Activated CD8-positive, alpha-beta memory T cell treated with anti-CD3 and anti-CD28 coated beads, Interleukin-2, amount 50 U/mL, for 4 hours (primary cell): ENCODE measurements at regions not wholly inside any gene's neighbourhood (a gene's known extent, or its start where the extent isn't known, plus 50 kb on each side); places are given as distances from the start of the nearest gene placed in this dataset.

Experiments used
- DNase-seq: peaks from one replicate; pipeline ENCODE4 v3.0.0-alpha.2; 2020

DNA sequence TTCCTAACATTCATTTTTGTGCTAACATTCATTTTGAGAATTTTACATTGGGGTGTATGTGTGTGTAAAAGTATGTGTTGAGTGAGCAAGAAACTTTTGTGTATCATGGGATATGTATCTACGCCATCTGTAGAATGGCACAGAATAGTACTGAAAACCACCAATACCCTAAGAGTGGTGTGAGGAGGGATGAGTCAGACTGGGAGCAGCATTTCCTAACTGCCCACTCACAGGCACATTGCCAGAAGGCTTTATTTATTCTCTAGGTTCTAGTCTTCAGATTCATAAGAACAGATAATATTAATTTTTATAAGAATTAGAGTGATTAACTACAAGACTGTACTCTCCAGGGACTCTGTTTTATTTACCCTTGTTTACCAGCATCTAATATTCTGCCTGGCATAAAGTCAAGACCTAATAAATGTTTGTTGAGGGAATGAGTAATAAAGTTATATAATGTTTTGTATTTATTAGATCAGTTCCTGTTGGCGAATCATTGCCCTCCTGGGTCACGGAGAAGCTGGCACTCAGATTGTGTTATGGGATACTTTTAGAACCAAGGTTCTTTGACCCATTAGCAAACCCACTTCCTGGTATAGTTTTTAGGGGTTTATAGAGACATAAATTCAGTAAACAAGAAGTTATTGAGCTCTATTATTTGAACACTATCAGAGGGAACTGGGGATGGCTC is 159.1 kb upstream of the PPP2R2B start:
- DNase-seq: no peak

DNA sequence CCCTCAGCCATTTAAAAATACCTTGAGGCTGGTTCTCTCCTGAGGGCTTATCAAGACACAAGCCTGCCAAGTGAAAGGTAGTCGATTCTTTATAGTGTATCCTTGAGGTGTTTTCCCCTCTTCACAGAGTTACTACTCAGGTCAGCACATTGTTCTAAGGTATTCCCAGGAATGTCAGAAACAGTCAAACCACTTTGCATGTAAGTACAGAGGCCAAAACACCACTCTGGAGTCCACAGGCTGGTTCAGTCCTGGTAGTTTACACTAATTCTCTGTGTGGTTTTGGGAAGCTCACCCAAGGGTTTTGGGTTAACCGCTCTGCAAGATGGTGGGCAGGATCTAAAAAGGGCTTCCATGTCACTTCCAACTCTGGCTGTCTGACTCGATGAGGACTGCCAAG is 162.3 kb upstream of the PPP2R2B start:
- DNase-seq: no peak

- no peak for DNase-seq
Measured at GRCh38 chr5:147044572-147045273, 166.2 kb upstream of the PPP2R2B start.

DNA sequence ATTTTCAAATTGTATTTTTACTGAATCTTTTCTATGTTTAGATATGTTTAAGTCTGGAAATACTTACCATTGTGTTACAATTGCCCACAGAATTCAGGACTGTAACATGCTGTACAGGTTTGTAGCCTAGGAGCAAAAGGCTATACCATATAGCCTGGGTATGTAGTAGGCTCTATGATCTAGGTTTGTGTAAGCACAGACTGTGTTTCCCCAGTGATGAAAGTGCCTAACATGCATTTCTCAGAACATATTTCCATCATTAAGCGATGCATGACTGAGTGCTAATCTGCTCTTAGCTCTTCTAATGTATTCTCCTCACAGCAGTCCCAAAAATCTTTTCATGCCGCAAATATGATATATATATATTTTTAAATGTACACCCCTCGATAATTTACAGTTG is 166.7 kb upstream of the PPP2R2B start:
- no peak for DNase-seq

DNA sequence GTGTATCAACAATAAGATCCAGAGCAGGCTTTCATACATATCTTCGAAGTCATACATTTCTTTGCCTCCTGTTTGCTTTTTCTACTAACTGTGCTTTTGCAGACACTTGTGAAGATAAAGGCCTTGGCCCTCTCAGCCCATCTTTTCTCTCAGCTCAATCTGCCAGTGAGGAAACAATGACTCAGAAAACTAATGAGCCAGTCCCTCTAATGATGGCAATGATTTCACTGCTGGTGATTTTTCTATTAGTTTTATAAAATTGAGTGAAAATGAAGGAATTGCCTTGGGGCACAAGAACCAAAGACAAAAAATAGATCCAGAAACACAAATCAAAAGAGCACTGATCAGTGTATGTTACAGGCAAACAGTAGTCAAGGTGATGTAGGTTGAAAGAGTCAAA is 167.7 kb upstream of the PPP2R2B start:
- no peak for DNase-seq

DNA sequence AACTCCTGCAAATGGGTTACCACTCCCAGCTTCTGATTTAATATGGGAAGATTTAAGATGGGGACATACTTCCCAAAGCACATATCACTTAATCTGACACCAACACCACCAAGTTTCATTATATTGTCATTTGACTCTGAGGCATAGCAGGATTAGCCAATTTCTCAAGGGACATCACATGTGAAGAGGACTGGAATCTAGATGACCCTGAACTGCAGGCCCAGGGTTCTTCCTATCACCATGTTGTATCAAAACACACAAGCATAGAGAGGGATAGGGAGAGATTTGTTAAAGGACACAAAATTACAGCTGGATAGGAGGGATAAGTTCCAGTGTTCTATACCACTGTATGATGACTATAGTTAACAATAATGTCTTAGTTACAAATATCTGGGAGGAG is 168.3 kb upstream of the PPP2R2B start:
- no peak for DNase-seq

DNA sequence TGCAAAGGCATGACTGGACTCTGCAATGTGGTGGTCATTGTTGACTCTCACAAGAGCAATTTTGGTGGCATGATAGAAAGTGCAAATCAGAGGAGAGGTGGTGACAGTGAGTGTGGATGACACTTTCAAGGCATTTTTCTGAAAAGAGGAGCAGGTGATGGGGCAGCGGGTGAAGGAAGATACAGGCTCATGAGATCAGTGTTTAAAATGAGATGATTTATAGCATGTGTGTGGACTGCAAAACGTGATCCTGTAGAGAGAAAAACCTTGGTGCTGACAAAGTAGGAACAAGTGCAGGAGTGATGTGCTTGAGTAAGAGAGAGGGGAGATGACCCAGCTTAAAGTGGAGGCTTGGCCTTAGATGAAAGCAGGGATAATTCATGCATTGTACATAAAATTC is 171.2 kb upstream of the PPP2R2B start:
- no peak for DNase-seq

DNA sequence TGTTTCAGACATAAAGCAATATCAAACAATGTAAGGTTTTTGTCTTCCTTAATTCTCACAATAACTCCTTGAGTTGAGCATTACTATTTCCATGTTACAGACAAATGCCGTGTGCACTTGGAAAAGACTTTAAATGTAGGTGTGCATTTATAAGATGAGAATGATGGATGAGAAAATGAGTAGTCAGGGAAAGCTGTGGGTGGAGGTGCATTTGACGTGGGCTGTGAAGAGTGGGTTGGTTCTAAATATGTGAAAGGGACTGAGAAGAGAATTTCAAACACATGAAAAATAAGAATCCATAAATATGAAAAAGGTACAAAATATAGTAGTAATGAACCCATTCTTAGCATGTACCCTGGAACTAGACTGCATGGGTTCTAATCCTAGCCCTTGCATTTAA is 171.6 kb upstream of the PPP2R2B start:
- DNase-seq: no peak

DNA sequence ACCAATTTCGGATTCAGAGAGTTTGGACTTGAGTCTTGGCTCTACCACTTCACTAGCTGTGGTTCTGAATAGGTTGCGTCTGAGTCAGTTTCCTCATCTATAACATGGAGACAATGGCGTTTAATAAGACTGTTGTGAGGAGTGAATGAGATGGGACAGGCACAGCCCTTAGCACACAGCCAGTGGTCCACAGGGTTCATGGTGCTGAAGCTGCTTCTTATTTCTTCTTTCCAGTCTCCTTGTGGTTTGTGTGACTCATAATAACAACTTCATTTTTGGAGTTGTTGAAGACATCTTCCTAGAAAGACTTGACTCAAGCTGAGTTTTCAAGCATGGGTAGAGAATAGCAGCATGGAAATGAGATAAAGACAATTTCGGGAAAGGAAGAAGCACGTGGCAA is 172.6 kb upstream of the PPP2R2B start:
- DNase-seq: no peak

DNA sequence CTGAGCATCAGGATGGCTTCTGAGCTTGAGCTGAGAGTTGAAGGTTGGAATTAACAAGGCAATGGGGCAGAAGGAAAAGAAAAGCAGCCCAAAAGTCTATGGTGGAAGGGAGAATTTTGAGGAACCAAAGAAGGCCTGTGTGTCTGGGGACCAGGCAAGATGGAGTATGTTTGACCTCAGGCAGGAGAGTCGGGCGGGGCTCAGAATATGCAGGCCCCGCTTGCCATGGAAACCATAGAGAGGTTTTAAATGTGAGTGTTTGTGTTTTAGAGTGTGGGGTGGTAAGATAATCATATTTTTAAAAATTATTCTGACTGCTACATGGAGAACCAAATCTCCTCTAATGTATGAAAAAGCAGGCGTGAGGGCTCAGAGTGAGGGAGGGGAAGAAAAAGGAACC is 174.0 kb upstream of the PPP2R2B start:
- DNase-seq: no peak

DNA sequence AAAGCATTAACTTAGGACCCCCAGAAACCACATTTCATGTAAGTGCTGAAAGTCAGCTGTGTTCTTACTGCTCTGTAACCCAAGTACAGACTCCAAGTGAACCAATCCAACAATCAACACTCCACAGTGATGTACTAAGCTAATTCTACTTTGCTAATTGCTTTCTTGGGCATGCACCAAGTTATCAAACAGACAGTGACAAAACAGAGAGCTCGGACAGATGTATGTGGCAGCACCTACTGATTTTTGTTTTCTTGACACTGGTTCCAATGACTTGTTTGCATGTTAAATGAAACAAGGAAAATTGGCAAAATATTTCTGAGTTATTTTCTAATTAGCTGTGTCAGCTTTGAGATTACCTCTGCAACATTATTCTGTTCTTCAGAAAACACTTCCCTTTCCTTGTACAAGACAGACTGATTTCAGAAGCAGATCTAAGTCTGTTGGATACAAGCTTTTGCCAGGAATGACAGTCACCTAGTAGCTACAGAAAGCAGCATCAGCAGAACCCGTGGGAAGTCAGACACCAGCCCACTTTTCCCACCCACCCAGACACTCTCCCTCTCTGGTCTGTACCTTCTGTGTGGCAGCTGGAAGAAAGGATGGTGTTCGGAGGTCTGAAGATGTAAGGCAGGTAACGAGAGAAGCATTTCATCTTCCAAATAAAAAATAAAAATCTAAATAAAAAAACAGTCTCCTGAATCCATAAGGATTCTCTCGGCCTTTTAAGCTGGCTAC is 176.7 kb upstream of the PPP2R2B start:
- no peak for DNase-seq

DNA sequence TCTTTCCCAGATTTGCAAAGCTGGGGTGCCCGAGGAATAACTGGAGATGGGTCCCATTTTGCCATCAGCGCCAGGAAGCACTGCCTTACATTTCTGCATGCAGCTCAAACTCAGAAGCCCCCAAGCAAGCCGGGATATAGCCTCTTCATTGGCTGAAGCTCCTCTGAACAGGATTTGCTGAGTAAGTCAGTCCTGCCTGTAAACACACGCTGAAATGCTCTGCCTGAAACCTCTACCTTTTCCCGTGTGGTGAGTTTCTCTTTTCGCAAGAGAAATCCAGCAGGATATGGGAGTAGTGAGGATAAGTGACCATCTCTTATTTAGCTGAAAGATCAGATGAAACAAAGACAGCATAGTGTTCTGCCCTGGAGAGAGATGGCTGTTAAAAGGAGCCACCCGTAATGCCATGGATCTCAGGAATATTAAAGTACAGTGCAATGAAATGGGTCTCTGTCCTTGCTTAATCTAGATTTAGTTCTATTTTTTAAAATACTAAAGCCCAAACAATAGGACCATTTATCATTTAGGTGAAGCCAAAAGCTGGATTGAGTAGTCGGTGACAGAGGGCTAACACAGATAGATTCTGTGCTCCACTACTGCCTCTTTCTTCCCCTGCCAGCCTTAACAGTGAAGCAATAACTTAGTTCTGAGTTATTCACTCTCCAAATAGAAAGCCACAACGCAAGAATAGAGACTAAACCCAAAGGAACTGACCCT is 177.5 kb upstream of the PPP2R2B start:
- no peak for DNase-seq

DNA sequence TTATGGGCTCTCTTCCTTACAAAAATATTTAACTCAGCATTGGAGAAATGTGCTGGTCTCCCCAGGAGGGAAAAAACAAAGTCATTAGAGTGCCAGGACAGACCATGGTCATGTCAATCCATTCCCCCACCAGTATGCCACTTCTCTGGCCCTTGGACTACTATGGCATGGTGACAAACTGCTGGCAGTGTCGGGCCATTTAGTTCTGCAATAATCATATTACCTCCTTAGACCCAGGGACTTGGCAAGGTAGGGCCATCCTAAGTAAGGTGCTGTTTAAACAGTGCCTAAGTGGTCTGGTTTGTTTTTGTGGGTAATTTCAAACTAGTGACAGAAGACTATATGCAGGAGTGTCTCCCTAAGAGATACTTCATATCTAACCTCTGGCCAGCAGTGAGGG is 177.8 kb upstream of the STK32A start:
- DNase-seq: no peak

DNA sequence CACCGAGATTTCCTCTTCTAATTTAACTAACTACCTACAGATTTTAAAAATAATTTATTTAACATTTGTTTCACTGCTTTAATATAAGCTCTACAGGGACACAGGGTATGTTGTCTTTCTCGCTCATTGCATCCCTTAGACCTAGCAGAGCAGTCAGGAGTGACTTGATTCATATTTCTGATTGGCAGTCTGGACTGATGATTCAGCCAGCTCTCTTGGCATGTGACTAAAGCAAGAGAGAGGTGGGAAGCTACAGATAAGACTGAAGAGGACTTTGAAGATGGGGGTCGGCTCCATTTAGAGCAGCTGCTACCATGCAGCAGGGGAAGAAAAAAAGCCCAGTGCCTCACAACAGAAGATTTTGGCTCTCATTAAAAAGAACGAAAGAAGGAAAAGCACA is 173.4 kb upstream of the STK32A start:
- no peak for DNase-seq

DNA sequence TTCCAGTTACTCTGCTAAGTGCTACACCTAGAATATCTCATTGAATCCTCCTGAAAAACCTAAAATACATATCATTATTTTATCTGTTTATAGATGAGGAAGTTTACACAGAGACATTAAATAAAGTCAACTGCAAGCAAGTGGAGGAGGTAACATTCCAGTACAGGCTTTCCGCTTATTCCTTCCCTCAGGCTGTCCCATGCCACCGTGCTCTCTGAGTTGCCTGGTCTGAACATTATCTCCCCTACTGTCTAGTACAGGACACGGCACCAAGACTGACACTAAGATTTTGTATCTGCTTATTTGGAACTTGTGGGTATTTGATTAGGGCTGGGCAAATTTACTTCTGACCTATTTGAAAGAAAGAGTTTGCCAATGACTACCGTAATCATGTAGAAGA is 172.4 kb upstream of the STK32A start:
- DNase-seq: no peak

DNA sequence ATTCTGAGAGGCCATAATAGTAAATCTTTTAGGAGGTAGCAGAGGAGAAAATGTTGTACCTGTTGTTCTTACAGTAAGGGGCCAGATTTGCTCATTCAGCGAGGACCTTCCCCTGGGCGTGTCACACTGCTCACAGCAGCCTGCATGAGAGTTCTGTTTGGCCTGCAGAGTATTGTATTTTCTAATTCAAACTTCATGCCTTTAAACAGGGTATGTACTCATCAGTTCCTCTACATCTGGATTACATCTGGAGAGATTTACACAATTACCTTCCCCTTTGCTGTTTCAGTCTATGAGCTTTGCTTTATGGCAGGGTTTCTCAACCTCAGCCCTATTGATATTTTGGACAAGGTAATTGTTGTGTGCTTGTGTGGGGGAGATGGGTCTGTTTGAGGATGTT is 170.9 kb upstream of the STK32A start:
- no peak for DNase-seq

DNA sequence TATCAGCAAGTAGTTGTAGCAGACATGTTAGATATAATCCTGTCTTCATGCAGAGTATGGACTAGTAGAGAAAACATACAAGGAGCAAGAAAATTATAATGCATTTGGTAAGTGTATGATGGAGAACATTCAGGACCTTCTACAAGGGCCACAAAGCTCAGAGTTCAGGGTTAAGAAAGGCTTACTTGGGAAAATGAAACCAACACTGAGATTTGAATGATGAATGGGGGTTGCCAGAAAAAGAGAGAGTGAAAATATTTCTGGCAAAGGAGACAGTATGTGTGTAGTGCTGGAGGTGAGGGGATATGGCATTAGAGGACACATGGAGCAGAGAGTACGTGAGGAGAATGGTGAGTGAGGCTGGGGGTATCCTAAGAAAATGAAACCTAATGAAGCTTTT is 169.8 kb upstream of the STK32A start:
- DNase-seq: no peak

DNA sequence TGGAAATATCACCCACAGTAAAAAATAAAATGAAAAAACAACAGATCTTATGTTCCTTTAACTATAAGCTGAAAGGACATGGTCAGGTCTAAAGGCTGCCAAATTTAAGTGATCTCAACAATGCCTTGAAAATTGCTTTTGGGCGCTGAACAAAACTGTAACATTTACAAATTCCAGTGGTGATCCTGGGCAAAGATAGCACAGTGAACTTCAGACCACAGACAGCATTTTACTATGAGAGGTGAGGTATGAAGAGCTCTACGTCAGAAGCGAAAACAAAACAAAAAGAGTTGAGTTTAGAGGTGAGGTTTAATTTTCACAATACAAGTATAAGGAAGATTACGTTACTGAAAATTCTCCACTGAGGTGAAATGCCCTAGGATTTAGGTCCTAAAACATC is 165.8 kb upstream of the STK32A start:
- no peak for DNase-seq

- DNase-seq: no peak
Measured at GRCh38 chr5:147072622-147073021, 162.2 kb upstream of the STK32A start.

DNA sequence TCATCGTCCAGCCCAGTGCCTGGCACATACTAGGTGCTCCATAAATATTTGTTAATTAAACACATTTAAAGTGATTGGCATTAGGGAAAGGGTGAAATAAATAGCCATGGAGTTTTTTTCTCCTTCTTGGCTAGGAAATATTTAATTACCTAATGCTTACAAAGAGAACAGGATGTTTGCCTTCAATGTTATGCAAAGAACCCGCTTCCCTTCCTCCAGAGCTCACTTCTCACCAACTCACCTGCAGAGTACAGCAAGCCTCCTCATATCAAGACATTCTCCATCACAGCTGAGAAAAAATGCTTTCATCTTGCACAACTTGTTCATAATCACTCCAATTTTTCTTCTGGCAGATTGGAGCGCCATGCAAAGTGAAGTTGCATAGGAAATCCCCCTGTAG is 161.7 kb upstream of the STK32A start:
- DNase-seq: no peak

DNA sequence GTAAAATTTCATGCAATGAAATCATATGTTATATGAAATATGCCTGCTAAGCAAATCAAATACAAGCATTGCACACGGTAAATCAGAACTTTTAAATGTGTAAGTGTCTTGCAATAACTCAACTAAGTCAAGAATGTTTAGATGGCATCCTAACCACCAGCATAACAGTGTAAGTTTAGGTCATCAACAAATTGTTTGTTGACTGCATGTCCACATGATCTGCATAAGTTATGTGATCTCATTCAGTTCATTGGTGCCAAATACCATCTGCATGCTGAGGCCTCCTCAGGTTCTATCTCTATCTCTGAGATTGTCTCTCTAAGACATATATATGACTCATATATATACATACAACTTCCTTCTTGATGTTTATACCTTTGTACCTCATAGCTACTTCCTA is 159.6 kb upstream of the STK32A start:
- DNase-seq: no peak

GRCh38 chr5:147080391-147080790 is 154.4 kb upstream of the STK32A start:
- no peak for DNase-seq

GRCh38 chr5:147081311-147081764 is 153.5 kb upstream of the STK32A start:
- no peak for DNase-seq

DNA sequence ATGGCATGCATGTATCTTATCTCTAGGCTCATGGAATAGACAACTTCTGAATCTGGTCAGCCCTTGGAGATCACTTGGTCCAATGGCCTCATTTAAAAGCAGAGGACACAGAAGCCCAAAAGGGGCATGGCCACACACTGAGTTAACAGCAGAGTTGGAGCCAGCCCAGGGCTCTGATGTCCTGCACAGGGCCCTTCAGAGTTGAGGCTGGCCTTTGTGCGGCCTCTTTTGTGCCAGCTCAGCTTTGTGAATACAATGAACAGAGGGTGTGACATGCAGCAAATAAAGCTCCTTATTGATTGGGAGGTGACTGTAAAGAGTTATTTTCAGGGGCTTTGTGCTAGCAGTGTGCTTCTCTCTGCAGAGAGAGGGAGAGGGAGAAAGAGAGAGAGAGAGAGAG is 150.1 kb upstream of the STK32A start:
- no peak for DNase-seq
